ENCODE measurements at regions not wholly inside any gene's neighbourhood (a gene's known extent, or its start where the extent isn't known, plus 50 kb on each side); places are given as distances from the start of the nearest gene placed in this dataset.
"Not testable (repeated sequence)": the region's sequence is repeated elsewhere in the genome, so short reads cannot be mapped to it uniquely, and the experiment has no call there.

DNA sequence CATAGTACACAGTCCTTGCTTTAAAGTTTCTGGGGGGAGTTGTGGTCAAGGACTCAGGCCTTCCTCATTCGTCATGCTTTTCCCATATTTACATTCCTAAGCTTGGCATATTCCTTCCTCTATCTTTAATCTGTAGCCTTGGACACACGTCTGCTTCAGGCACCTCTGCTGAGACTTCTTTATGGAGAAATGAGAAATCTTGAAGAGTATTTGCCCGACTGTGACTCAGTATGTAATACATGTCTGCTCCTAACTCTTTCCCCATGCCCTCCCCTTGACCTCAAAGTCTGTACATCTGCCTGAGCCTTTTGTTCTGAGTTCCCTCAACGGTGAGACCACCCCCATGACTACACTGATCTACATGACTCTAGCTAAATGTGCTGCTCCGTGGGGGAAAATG lies 246.1 kb downstream of the SI start:
- DNase-seq (ENCODE audit: insufficient read length, low spot score), result no peak
- no peak for TF ChIP-seq CTCF (IDR thresholded peaks at IDR 0.05; ENCODE audit: insufficient read depth, missing control alignments)
- FAIRE-seq, result no peak

DNA sequence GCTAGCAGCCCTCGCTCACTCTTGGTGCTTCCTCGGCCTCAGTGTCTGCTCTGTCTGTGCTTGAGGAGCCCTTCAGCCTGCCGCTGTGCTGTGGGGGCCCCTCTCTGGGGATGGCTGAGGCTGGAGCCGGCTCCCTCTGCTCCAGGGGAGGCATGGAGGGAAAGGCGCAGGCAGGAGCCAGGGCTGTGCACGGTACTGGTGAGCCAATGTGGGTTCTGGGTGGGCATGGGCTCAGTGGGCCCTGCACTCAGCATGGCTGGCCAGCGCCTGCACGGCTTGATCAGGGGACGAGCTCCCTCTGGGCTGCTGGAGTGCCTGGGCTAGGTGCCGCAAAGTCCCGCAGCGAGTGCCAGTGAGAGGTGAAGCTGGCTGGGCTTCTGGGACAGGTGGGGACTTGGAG lies 260.0 kb downstream of the SI start:
- FAIRE-seq (no peak), DNase-seq (ENCODE audit: insufficient read length, low spot score) (no peak)
- TF ChIP-seq CTCF (IDR thresholded peaks at IDR 0.05; ENCODE audit: insufficient read depth, missing control alignments), result no peak

- FAIRE-seq (no peak), DNase-seq (ENCODE audit: insufficient read length, low spot score) (no peak)
- no peak for TF ChIP-seq CTCF (IDR thresholded peaks at IDR 0.05; ENCODE audit: insufficient read depth, missing control alignments)
These were observed 264.2 kb downstream of the SI start for GRCh38 chr3:164814106-164814505.

- DNase-seq (ENCODE audit: insufficient read length, low spot score), result no peak
- no peak for FAIRE-seq
- no peak for TF ChIP-seq CTCF (IDR thresholded peaks at IDR 0.05; ENCODE audit: insufficient read depth, missing control alignments)
These were observed 266.3 kb downstream of the SI start for GRCh38 chr3:164812042-164812441.

DNA sequence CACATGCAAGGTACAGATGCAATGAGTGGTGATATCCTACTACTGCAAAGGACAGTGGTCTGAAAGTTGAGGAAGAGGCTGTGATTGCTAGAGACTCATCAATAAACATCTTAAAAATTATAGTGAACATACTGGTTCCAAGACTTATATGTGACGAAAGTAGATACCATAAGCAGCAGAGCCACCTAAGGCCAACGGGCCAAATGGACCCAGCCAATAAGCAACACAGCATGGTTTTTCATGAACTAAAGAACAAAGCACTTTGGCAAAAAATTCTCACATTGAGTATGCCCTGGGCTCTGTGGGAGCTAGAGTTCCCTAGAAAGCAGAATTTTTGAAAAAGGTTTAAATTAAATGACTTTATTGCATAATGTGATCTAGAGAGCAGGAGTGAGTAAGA lies 272.1 kb downstream of the SI start:
- DNase-seq (ENCODE audit: insufficient read length, low spot score) (no peak), FAIRE-seq (no peak)
- TF ChIP-seq CTCF (IDR thresholded peaks at IDR 0.05; ENCODE audit: insufficient read depth, missing control alignments), result peak; percentile 46

DNA sequence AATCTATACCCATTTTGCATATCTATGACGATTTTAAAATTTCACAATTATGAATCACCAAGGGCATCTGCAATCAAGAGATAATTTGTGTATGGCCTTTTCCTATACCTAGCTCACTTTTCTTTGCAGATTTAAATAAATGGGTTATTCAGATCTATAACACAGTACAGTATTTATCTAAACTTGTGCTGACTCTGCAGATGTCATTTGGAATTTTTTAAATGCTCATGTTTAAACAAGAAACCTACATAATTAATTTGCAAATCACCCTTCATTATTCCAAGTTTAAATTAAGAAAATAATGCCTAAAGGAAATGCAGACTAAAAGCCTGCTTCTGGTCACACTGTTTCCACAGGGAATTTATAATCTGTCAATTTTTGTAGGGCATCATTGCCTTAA lies 284.2 kb downstream of the SI start:
- DNase-seq (ENCODE audit: insufficient read length, low spot score) (no peak), FAIRE-seq (no peak)
- no peak for TF ChIP-seq CTCF (IDR thresholded peaks at IDR 0.05; ENCODE audit: insufficient read depth, missing control alignments)

DNA sequence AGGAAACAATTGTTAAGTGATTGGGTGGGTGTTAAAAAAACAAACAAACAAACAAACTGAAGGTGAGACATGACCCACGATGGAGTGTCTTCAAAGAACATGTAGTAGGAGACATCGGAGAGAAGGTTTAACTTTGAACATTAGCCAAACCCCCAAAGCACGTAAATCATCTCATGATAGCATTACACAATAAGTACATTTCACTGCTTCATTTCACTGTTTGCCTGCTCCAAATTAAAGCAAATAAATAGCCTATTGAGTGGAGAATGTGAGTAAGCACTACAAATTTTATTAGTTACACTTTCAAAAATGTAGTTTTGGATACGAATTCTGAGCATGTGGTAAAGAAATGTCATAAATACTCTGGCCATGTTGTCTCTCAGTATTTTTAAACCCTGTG lies 287.0 kb downstream of the SI start:
- DNase-seq (ENCODE audit: insufficient read length, low spot score) (no peak), FAIRE-seq (no peak)
- no peak for TF ChIP-seq CTCF (IDR thresholded peaks at IDR 0.05; ENCODE audit: insufficient read depth, missing control alignments)

GRCh38 chr3:164784407-164784806 lies 293.9 kb downstream of the SI start:
- not testable (repeated sequence) for FAIRE-seq; DNase-seq (ENCODE audit: insufficient read length, low spot score)
